OCI-LY7 (cell line): ENCODE measurements at regions not wholly inside any gene's neighbourhood (a gene's known extent, or its start where the extent isn't known, plus 50 kb on each side); places are given as distances from the start of the nearest gene placed in this dataset.
A peak's percentile ranks its signal among the peaks of the same experiment; 100 is the strongest.

Source experiments
- CTCF ChIP-seq: fragments of 200-600 bp; sonication (generic); conservative IDR thresholded peaks from 2 replicates; pipeline ENCODE4 v1.5.1; 2014; ENCODE audit warnings: mild to moderate bottlenecking, antibody characterized with exemption, low read length, moderate library complexity, mixed read lengths
- EZH2phosphoT487 ChIP-seq: fragments of 200-600 bp; sonication (generic); IDR thresholded peaks from 2 replicates; pipeline ENCODE4 v1.6.1; 2018; ENCODE audit warnings: low read depth, borderline replicate concordance, mild to moderate bottlenecking, mixed run types, antibody characterized with exemption, low read length, moderate library complexity, mixed read lengths

- TF ChIP-seq CTCF (peak; percentile 74), EZH2phosphoT487 (no peak)
These were observed 88.6 kb upstream of the ZNF280D start for GRCh38 chr15:56821721-56822425.
